ENCODE measurements at regions not wholly inside any gene's neighbourhood (a gene's known extent, or its start where the extent isn't known, plus 50 kb on each side); places are given as distances from the start of the nearest gene placed in this dataset.

DNA sequence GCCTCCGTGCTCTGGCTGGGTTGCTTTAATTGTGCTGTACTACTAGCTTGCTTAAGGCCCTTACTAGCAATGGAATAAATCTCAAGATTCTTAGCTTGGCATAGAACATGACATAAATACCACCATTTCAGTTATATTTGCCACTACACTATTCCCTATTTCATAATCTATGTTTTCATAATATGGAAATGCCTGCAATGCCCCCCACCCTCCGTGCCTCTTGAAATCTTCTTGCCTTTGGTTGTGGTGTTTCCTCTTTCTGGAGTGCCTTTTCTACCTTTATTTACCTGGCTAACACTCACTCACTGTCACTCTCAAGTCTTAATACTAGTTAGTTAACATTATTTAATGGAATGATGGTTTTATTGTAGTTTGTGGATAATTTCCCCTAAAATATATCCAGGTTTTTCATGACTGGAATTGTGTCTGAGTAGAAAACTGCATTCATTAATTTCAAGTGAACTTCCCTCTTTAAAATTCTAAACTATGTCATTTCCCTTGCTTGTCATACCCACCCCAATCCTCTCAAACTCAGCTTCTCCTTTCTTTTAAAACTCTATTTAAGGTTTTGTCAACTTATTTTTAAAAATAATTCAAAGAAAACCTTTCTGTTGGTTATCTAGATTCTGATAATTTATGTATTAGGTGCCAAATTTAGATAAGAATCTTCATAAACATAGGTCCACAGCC, 521.7 kb upstream of the DAB2 start:
- Histone ChIP-seq H3K36me3 (no peaks in the 10 kb centered on the region), H3K4me1 (no peaks in the 10 kb centered on the region), H3K4me3 (no peak overlapping the region), H3K27ac (no peak overlapping the region), H3K27me3 (no peaks in the 10 kb centered on the region), H3K9me3 (no peaks in the 10 kb centered on the region)
- WGBS, 2 donors = 78 to 95% methylated on average over 2 of the region's 2 CpGs
- intact Hi-C loops (cut with DNase I) = loop anchor here (10.0 kb wide), 1 partner anchor 232 kb away; no protein-coding TSS in a partner anchor
- no peak for DNase-seq
- TF ChIP-seq EP300 (IDR thresholded peaks at IDR 0.05) (no peak), POLR2AphosphoS5 (IDR thresholded peaks at IDR 0.05) (no peak), CTCF (IDR thresholded peaks at IDR 0.05) (no peak), POLR2A (IDR thresholded peaks at IDR 0.05) (no peak)

DNA sequence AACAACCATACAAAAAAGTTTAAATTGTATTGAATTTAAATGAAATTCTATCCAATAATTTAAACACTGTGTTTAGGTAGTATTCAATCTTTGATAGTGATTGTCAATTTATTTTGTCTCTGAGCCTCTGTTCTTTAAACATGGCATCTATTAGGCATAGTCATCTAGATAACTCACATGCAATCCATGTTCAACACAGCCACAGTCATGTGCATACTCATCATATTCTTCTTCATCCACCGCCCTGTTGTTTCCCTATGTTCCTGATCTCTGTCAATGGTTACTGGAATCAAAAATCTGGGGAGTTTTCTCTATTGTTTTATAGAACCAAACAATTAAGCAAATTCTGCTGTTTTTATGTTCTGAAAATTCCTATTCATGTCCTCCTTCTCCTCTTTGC, 521.1 kb upstream of the DAB2 start:
- no peak overlapping the region for H3K4me3 ChIP-seq
- WGBS, 2 donors = 90 to 97% methylated on average over 1 of the region's 1 CpG
- intact Hi-C loops (cut with DNase I) = loop anchor here (10.0 kb wide), 1 partner anchor 231 kb away; no protein-coding TSS in a partner anchor
- no peaks in the 10 kb centered on the region for H3K9me3 ChIP-seq
- H3K27me3 ChIP-seq = no peaks in the 10 kb centered on the region
- H3K4me1 ChIP-seq = no peaks in the 10 kb centered on the region
- no peaks in the 10 kb centered on the region for H3K36me3 ChIP-seq
- no peak for DNase-seq
- H3K27ac ChIP-seq = no peak overlapping the region
- TF ChIP-seq POLR2AphosphoS5 (IDR thresholded peaks at IDR 0.05) (no peak), EP300 (IDR thresholded peaks at IDR 0.05) (no peak), CTCF (IDR thresholded peaks at IDR 0.05) (no peak), POLR2A (IDR thresholded peaks at IDR 0.05) (no peak)

GRCh38 chr5:39943811-39944210, 519.0 kb upstream of the DAB2 start:
- no peak for TF ChIP-seq POLR2AphosphoS5 (IDR thresholded peaks at IDR 0.05)
- no peak for TF ChIP-seq POLR2A (IDR thresholded peaks at IDR 0.05)
- no peak for TF ChIP-seq CTCF (IDR thresholded peaks at IDR 0.05)
- TF ChIP-seq EP300 (IDR thresholded peaks at IDR 0.05) = no peak
- whole genome bisulfite sequencing, 2 donors = 83 to 93% methylated on average over 1 of the region's 1 CpG
- Histone ChIP-seq H3K4me1 (no peaks in the 10 kb centered on the region), H3K36me3 (no peaks in the 10 kb centered on the region), H3K27me3 (no peaks in the 10 kb centered on the region), H3K9me3 (no peaks in the 10 kb centered on the region), H3K4me3 (no peak overlapping the region), H3K27ac (no peak overlapping the region)
- intact Hi-C loops (cut with DNase I) = loop anchor here (10.0 kb wide), 1 partner anchor 229 kb away; no protein-coding TSS in a partner anchor
- DNase-seq = no peak

GRCh38 chr5:39942606-39943005, 517.8 kb upstream of the DAB2 start:
- Histone ChIP-seq H3K27ac (no peak overlapping the region), H3K36me3 (no peaks in the 10 kb centered on the region), H3K27me3 (no peaks in the 10 kb centered on the region), H3K4me1 (no peaks in the 10 kb centered on the region), H3K9me3 (no peaks in the 10 kb centered on the region), H3K4me3 (no peak overlapping the region)
- no peak for TF ChIP-seq POLR2A (IDR thresholded peaks at IDR 0.05)
- TF ChIP-seq EP300 (IDR thresholded peaks at IDR 0.05) = no peak
- no peak for TF ChIP-seq POLR2AphosphoS5 (IDR thresholded peaks at IDR 0.05)
- no peak for TF ChIP-seq CTCF (IDR thresholded peaks at IDR 0.05)
- 87 to 99% methylated on average over 1 of the region's 1 CpG for WGBS, 2 donors
- DNase-seq = no peak
- intact Hi-C loops (cut with DNase I) = loop anchor here (10.0 kb wide), 1 partner anchor 228 kb away; no protein-coding TSS in a partner anchor
